Mesendoderm (in vitro differentiated cells): ENCODE measurements at regions not wholly inside any gene's neighbourhood (a gene's known extent, or its start where the extent isn't known, plus 50 kb on each side); places are given as distances from the start of the nearest gene placed in this dataset.

Experiments
- DNase-seq: peaks from one replicate; pipeline ENCODE4 v3.0.0; 2013
- H2AK5ac ChIP-seq: 2 replicates; pipeline ENCODE4 v1.6.1; 2013; ENCODE audit warnings: low read length, inconsistent platforms
- H2BK120ac ChIP-seq: 2 replicates; pipeline ENCODE4 v1.6.1; 2013; ENCODE audit warnings: low read depth, mild to moderate bottlenecking, low read length, moderate library complexity, mixed read lengths
- H2BK15ac ChIP-seq: replicated peaks from 2 replicates; pipeline ENCODE4 v1.6.1; 2013; ENCODE audit warnings: low read depth, mild to moderate bottlenecking, moderate library complexity
- H2BK5ac ChIP-seq: 2 replicates; pipeline ENCODE4 v1.6.1; 2013; ENCODE audit warnings: low read length, inconsistent platforms
- H3K18ac ChIP-seq: 2 replicates; pipeline ENCODE4 v1.6.1; 2013; ENCODE audit warnings: mild to moderate bottlenecking, low read length, mixed read lengths
- H3K23ac ChIP-seq: one replicate; pipeline ENCODE4 v1.6.1; 2013; ENCODE audit warnings: low read length
- H3K27ac ChIP-seq: 2 replicates; pipeline ENCODE4 v1.5.1; 2013; ENCODE audit warnings: low read depth, mild to moderate bottlenecking, inconsistent platforms, low read length, moderate library complexity
- H3K27me3 ChIP-seq: 2 replicates; pipeline ENCODE4 v1.6.1; 2013; ENCODE audit warnings: low read length, control low read depth, mild to moderate bottlenecking, inconsistent platforms; ENCODE audit not compliant: insufficient read depth, poor library complexity
- H3K36me3 ChIP-seq: 2 replicates; pipeline ENCODE4 v1.6.1; 2013; ENCODE audit warnings: low read length, inconsistent platforms; ENCODE audit not compliant: control insufficient read depth, insufficient read depth
- H3K4ac ChIP-seq: one replicate; pipeline ENCODE4 v1.6.1; 2013; ENCODE audit warnings: low read depth, mild to moderate bottlenecking, low read length, moderate library complexity
- H3K4me1 ChIP-seq: 2 replicates; pipeline ENCODE4 v1.6.1; 2013; ENCODE audit warnings: low read depth, low read length, inconsistent platforms; ENCODE audit not compliant: control insufficient read depth
- H3K4me2 ChIP-seq: 2 replicates; pipeline ENCODE4 v1.6.1; 2013; ENCODE audit warnings: low read length
- H3K4me3 ChIP-seq: 2 replicates; pipeline ENCODE4 v1.5.1; 2013; ENCODE audit warnings: mild to moderate bottlenecking, low read length
- H3K56ac ChIP-seq: one replicate; pipeline ENCODE4 v1.6.1; 2013; ENCODE audit warnings: low read length
- H3K79me1 ChIP-seq: 2 replicates; pipeline ENCODE4 v1.6.1; 2013; ENCODE audit warnings: low read length, inconsistent platforms
- H3K79me2 ChIP-seq: 2 replicates; pipeline ENCODE4 v1.6.1; 2013; ENCODE audit warnings: mild to moderate bottlenecking, low read length; ENCODE audit not compliant: control insufficient read depth, insufficient read depth
- H3K9ac ChIP-seq: 2 replicates; pipeline ENCODE4 v1.6.1; 2013; ENCODE audit warnings: low read length, inconsistent platforms
- H4K5ac ChIP-seq: one replicate; pipeline ENCODE4 v1.6.1; 2013; ENCODE audit warnings: low read length
- H4K8ac ChIP-seq: one replicate; pipeline ENCODE4 v1.6.1; 2013; ENCODE audit warnings: low read depth, mild to moderate bottlenecking, control low read depth, low read length, moderate library complexity
- WGBS: extraction: QIAGEN DNeasy Blood & Tissue Kit; methylation state at CpG from one replicate; pipeline ENCODE4 v1.1.7; 2013; ENCODE audit warnings: low lambda C conversion rate, missing lambda C conversion rate; ENCODE audit not compliant: insufficient coverage; ENCODE audit errors: extremely low coverage; 5-methylcytosine and 5-hydroxymethylcytosine counted together

- Histone ChIP-seq H3K79me2 (no peaks in the 10 kb centered on the region), H3K79me1 (no peaks in the 10 kb centered on the region), H3K4me2 (no peak overlapping the region), H4K8ac (no peak overlapping the region), H2BK5ac (no peak overlapping the region), H3K36me3 (no peaks in the 10 kb centered on the region), H3K4me1 (no peaks in the 10 kb centered on the region), H3K4me3 (no peak overlapping the region), H2BK120ac (no peak overlapping the region), H4K5ac (no peak overlapping the region), H3K23ac (no peak overlapping the region), H3K9ac (no peak overlapping the region), H3K27me3 (no peaks in the 10 kb centered on the region), H3K4ac (no peak overlapping the region), H3K18ac (no peak overlapping the region), H3K56ac (no peak overlapping the region), H3K27ac (no peak overlapping the region), H2BK15ac (no peak overlapping the region), H2AK5ac (no peak overlapping the region)
- DNase-seq, result no peak
- no CpG with 5 or more reads among the region's 7 CpGs for WGBS
Observed at GRCh38 chr5:169352901-169353300, 52.0 kb upstream of the SLIT3 start.

DNA sequence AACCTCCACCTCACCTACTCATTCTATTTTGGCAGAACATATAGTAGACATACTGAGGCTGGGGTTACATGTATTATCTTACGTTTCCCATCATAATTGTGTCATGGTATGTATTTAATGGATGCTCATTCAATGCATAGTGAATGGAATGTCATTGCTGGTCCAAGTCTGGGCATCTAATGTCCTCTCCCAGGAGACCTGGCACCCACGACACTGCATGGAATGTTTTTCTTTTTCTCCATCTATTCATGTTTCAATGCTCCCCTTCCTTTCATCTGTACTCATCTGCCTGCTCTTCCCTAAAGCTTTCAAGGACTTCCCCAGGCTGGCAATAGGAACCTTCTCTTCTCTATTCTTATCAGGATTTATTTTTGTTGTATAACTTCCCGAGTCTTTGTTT is 50.8 kb upstream of the SLIT3 start:
- Histone ChIP-seq H3K36me3 (no peaks in the 10 kb centered on the region), H4K5ac (no peak overlapping the region), H3K23ac (no peak overlapping the region), H3K9ac (no peak overlapping the region), H3K27ac (no peak overlapping the region), H3K79me1 (no peaks in the 10 kb centered on the region), H3K4ac (no peak overlapping the region), H2AK5ac (no peak overlapping the region), H3K79me2 (no peaks in the 10 kb centered on the region), H2BK5ac (no peak overlapping the region), H3K4me3 (no peak overlapping the region), H3K18ac (no peak overlapping the region), H2BK120ac (no peak overlapping the region), H4K8ac (no peak overlapping the region), H2BK15ac (no peak overlapping the region), H3K4me1 (no peaks in the 10 kb centered on the region), H3K27me3 (no peaks in the 10 kb centered on the region), H3K56ac (no peak overlapping the region), H3K4me2 (no peak overlapping the region)
- WGBS, result no CpG with 5 or more reads among the region's 3 CpGs
- DNase-seq, result no peak

DNA sequence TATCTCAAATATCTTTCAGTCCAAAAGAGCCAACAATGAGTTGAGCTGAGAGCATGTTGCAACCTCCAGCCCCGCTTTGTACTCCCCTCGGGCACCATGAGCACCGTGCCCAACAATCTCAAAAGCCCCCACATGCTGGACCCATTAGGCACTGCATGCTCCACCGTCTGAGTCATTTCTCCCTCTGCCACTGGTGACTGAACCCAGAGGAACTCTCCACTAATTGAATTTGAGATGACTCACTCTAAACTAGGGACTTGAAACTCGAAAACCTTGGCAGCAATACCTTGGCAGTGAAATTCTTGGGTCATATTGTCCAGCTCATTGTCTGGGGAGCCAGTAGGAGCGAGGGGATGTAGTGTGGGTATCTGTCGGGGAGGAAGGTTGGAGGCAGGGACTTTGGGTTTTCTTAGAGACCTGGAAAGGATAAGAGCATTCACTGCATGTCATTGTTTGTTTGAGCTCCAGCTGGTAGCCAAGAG is 49.9 kb upstream of the SLIT3 start:
- no peak overlapping the region for H2BK5ac ChIP-seq
- no peak overlapping the region for H2BK15ac ChIP-seq
- no peak overlapping the region for H3K4ac ChIP-seq
- no peak overlapping the region for H2BK120ac ChIP-seq
- no peak overlapping the region for H2AK5ac ChIP-seq
- no peak overlapping the region for H3K27ac ChIP-seq
- no CpG with 5 or more reads among the region's 7 CpGs for WGBS
- no peak overlapping the region for H3K9ac ChIP-seq
- H3K23ac ChIP-seq, result no peak overlapping the region
- no peak overlapping the region for H3K4me3 ChIP-seq
- no peaks in the 10 kb centered on the region for H3K4me1 ChIP-seq
- no peak overlapping the region for H4K8ac ChIP-seq
- no peaks in the 10 kb centered on the region for H3K27me3 ChIP-seq
- H3K79me2 ChIP-seq, result no peaks in the 10 kb centered on the region
- no peak overlapping the region for H3K56ac ChIP-seq
- no peaks in the 10 kb centered on the region for H3K36me3 ChIP-seq
- DNase-seq, result peak; percentile 82
- no peaks in the 10 kb centered on the region for H3K79me1 ChIP-seq
- no peak overlapping the region for H4K5ac ChIP-seq
- H3K18ac ChIP-seq, result no peak overlapping the region
- H3K4me2 ChIP-seq, result no peak overlapping the region
